SW480 (cell line): ENCODE measurements at regions not wholly inside any gene's neighbourhood (a gene's known extent, or its start where the extent isn't known, plus 50 kb on each side); places are given as distances from the start of the nearest gene placed in this dataset.
"Not testable (repeated sequence)": the region's sequence is repeated elsewhere in the genome, so short reads cannot be mapped to it uniquely, and the experiment has no call there.

Source experiments
- DNase-seq: peaks from one replicate; pipeline ENCODE4 v3.0.0-alpha.2; 2016; ENCODE audit warnings: low spot score

- no peak for DNase-seq
Observed at GRCh38 chr6:78505178-78505577, 362.2 kb upstream of the IRAK1BP1 start.

- DNase-seq = no peak
Observed at GRCh38 chr6:78511009-78511408, 356.3 kb upstream of the IRAK1BP1 start.

- no peak for DNase-seq
Observed at GRCh38 chr6:78513856-78514255, 353.5 kb upstream of the IRAK1BP1 start.

GRCh38 chr6:78515271-78515670, 352.1 kb upstream of the IRAK1BP1 start:
- no peak for DNase-seq

GRCh38 chr6:78517399-78517798, 350.0 kb upstream of the IRAK1BP1 start:
- DNase-seq = no peak

DNA sequence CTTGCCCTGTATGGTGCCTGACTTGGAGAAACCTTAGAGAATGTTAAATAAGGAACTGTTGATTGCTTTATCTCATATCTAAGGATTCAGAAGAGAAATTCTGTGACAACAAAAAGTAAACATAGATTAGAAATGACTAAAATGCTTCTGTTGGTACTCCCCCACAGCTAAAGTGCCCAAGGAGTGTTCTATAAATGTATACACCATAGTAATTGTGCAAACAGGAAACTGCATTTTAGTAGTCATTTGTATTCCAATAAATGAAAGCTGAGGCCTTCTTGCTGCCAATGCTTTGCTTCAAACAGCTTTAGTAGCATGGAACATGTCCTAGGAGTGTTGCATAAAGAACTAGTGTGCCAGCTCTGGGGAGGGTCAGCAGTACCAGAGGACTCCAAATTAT, 343.7 kb upstream of the IRAK1BP1 start:
- DNase-seq = no peak

GRCh38 chr6:78525976-78526375, 341.4 kb upstream of the IRAK1BP1 start:
- no peak for DNase-seq

DNA sequence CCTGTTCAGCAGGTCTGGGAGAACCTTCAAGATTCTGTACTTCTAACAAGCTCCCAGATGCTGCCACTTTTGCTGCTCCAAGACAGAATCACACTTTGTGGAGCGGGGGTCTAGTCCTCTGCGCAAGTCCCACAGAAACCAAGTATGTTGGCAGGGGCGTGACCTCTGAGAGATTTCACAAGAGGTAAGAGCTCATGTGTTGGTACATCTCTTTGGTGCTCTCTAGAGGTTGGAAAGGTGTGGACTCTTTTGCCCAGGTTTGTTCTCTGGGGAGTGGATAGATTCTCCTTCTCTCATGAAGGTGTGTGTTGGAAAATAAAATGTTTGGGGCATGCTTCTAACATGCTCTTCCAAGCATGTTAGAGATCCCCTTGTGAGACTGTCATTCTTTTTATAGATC, 340.9 kb upstream of the IRAK1BP1 start:
- no peak for DNase-seq

DNA sequence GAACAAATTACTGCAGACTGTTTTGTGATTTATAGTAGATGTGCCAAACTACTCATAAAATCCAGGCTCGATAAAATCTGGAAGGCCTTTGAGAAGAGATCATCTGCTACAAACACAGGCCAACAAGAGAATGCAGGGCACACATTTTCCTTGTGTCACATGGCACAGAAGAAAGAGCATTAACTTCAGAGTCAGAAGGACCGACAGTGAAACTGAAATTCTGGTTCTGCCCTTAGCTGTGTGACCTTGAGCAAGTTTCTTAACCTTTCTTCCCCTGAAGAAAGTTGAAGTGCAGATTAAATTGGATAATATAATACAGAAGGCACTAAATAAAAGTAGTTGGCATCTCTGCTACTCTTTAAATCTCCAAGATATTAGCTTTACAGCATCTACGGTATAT, 338.4 kb upstream of the IRAK1BP1 start:
- no peak for DNase-seq

GRCh38 chr6:78530208-78530607, 337.1 kb upstream of the IRAK1BP1 start:
- DNase-seq = no peak

GRCh38 chr6:78533426-78533825, 333.9 kb upstream of the IRAK1BP1 start:
- DNase-seq = no peak

- no peak for DNase-seq
Observed at GRCh38 chr6:78533876-78534275, 333.5 kb upstream of the IRAK1BP1 start.

GRCh38 chr6:78538002-78538401, 329.3 kb upstream of the IRAK1BP1 start:
- no peak for DNase-seq

GRCh38 chr6:78547636-78548035, 319.7 kb upstream of the IRAK1BP1 start:
- DNase-seq = not testable (repeated sequence)

- DNase-seq = no peak
Observed at GRCh38 chr6:78551361-78551760, 316.0 kb upstream of the IRAK1BP1 start.

GRCh38 chr6:78552435-78552834, 314.9 kb upstream of the IRAK1BP1 start:
- no peak for DNase-seq

- DNase-seq = no peak
Observed at GRCh38 chr6:78554341-78554740, 313.0 kb upstream of the IRAK1BP1 start.

GRCh38 chr6:78559056-78559455, 308.3 kb upstream of the IRAK1BP1 start:
- DNase-seq = no peak

DNA sequence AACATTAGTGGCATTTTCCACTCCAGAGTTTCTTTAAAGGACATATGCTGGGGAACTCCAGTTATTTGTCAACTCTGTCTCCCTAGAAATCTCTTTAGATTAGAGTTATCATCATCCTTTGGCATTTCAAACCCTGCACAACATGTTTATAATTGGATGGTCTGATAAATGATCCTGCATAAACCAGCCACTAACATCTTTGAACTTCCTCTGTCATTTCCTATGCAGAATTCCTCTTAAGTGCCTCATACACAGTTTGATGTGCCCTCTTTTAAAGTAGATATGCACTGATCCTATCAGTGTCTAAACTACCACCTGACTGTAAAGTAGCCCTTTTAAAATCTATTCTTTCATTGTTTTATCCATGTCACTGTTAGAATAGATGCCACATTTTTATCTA, 306.3 kb upstream of the IRAK1BP1 start:
- DNase-seq = no peak

DNA sequence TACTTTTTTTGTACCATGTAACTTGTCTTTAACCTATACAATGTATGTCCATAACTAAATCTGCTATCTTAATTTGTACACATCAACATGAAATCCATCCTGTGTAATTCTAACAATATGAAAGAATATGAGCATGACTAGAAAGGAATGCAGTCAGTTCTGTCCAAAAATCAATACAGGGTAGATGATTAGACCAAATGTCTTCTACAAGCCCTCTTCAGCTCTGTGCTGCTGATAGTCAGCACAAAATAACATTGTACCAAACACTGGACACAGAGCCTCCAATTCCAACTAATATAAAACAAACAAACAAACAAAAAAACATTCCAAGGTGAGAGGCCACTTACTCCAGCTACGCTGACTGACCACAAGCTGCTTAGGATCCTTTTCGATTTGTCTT, 301.4 kb upstream of the IRAK1BP1 start:
- no peak for DNase-seq

DNA sequence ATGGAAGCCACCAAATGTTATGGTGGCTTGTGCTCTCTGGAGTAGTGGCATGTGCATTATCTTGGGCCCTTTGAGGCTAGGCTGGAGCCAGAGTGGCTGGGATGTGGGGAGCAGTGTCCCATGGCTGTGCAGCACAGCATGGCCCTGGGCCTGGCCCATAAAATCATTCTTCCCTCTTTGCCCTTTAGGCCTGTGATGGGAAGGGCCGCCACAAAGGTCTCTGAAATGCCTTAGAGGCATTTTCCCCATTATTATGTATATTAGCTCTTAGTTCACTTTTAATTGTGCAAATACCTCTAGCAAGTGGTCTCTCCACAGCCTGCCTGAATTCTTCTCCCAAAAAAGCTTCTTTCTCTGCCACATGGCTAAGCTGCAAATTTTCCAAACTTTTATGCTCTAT, 297.3 kb upstream of the IRAK1BP1 start:
- no peak for DNase-seq

- DNase-seq = no peak
Observed at GRCh38 chr6:78577585-78577984, 289.8 kb upstream of the IRAK1BP1 start.

DNA sequence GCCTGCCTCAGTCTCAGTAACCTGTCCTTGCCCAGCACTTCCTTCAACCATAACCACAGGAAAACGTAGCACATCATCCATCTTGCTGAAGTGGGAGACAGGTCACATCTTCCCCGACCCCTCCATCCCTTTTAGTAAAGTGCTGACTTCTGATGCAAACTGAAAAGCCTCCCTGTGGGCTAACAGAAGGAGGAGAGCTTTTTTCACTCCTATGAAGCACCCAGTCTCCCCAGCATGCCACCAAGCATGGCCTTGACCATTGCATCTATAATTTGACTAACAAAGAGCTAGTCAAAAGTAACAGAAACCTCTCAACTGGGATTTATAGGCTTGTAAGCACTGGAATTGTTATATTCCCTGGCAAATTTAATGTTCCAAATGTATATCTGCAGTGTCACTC, 288.9 kb upstream of the IRAK1BP1 start:
- DNase-seq = no peak

- no peak for DNase-seq
Observed at GRCh38 chr6:78580923-78581322, 286.4 kb upstream of the IRAK1BP1 start.

GRCh38 chr6:78583079-78583478, 284.3 kb upstream of the IRAK1BP1 start:
- DNase-seq = no peak
